MM.1S (cell line): ENCODE measurements at regions not wholly inside any gene's neighbourhood (a gene's known extent, or its start where the extent isn't known, plus 50 kb on each side); places are given as distances from the start of the nearest gene placed in this dataset.

Source experiments
- DNase-seq: peaks from one replicate; pipeline ENCODE4 v3.0.0-alpha.2; 2015
- H2AFZ ChIP-seq: fragments of 300-600 bp; sonication (generic); 2 replicates; pipeline ENCODE4 v1.6.0; 2016; ENCODE audit warnings: antibody characterized with exemption, low read length
- H3F3A ChIP-seq: fragments of 300-600 bp; sonication (generic); 2 replicates; pipeline ENCODE4 v1.6.1; 2016; ENCODE audit warnings: mild to moderate bottlenecking, antibody characterized with exemption, low read length, moderate library complexity, mixed read lengths; ENCODE audit not compliant: insufficient read depth
- H3K27ac ChIP-seq: fragments of 300-600 bp; sonication (generic); 2 replicates; pipeline ENCODE4 v1.5.1; 2016; ENCODE audit warnings: mild to moderate bottlenecking, low read length
- H3K27me3 ChIP-seq: fragments of 300-600 bp; sonication (generic); replicated peaks from 2 replicates; pipeline ENCODE4 v1.6.0; 2016; ENCODE audit warnings: low read length; ENCODE audit not compliant: insufficient read depth
- H3K36me3 ChIP-seq: fragments of 300-600 bp; sonication (generic); replicated peaks from 2 replicates; pipeline ENCODE4 v1.6.1; 2016; ENCODE audit warnings: mild to moderate bottlenecking, low read length, mixed read lengths; ENCODE audit not compliant: insufficient read depth
- H3K4me1 ChIP-seq: fragments of 300-600 bp; sonication (generic); 2 replicates; pipeline ENCODE4 v1.6.1; 2016; ENCODE audit warnings: low read length, mixed read lengths
- H3K4me2 ChIP-seq: fragments of 300-600 bp; sonication (generic); 2 replicates; pipeline ENCODE4 v1.6.0; 2016; ENCODE audit warnings: low read depth, low read length
- H3K4me3 ChIP-seq: fragments of 300-600 bp; sonication (generic); 2 replicates; pipeline ENCODE4 v1.5.1; 2016; ENCODE audit warnings: low read length, mixed read lengths
- H3K79me2 ChIP-seq: fragments of 300-600 bp; sonication (generic); 2 replicates; pipeline ENCODE4 v1.6.1; 2016; ENCODE audit warnings: mixed run types, low read length, mixed read lengths
- H3K9ac ChIP-seq: fragments of 300-600 bp; sonication (generic); 2 replicates; pipeline ENCODE4 v1.6.1; 2016; ENCODE audit warnings: low read length, mixed read lengths
- H3K9me2 ChIP-seq: fragments of 300-600 bp; sonication (generic); replicated peaks from 2 replicates; pipeline ENCODE4 v1.6.1; 2016; ENCODE audit warnings: mild to moderate bottlenecking, low read length, mixed read lengths; ENCODE audit not compliant: insufficient read depth
- H3K9me3 ChIP-seq: fragments of 300-600 bp; sonication (generic); replicated peaks from 2 replicates; pipeline ENCODE4 v1.6.1; 2016; ENCODE audit warnings: mild to moderate bottlenecking, low read length, mixed read lengths; ENCODE audit not compliant: insufficient read depth
- H4K20me1 ChIP-seq: fragments of 300-600 bp; sonication (generic); 2 replicates; pipeline ENCODE4 v1.6.1; 2016; ENCODE audit warnings: mild to moderate bottlenecking, low read length, moderate library complexity, mixed read lengths; ENCODE audit not compliant: insufficient read depth
- EZH2 ChIP-seq: fragments of 300-600 bp; sonication (generic); optimal IDR thresholded peaks from 2 replicates; pipeline ENCODE3; 2017; ENCODE audit warnings: low read depth, mild to moderate bottlenecking, antibody characterized with exemption, low read length, mixed read lengths
- EZH2phosphoT487 ChIP-seq: fragments of 300-600 bp; sonication (generic); IDR thresholded peaks from 2 replicates; pipeline ENCODE4 v1.6.1; 2018; ENCODE audit warnings: antibody characterized with exemption, low read length
- TF ChIP-seq, protein P1 (sequence below): fragments of 300-600 bp; sonication (generic); IDR thresholded peaks from 2 replicates; pipeline ENCODE4 v1.5.1; 2016; ENCODE audit warnings: antibody characterized with exemption, low read length, mixed read lengths

GRCh38 chr5:120083851-120084542, 380.1 kb upstream of the PRR16 start:
- Histone ChIP-seq H2AFZ (no peak overlapping the region), H3K4me3 (no peak overlapping the region), H3K36me3 (no peaks in the 10 kb centered on the region), H3K27ac (no peak overlapping the region), H3K9me2 (no peaks in the 10 kb centered on the region), H3K4me1 (0 out of 2 replicates have a peak, but pooled peaks cover 11% of the 10 kb centered on the region), H3K27me3 (no peaks in the 10 kb centered on the region), H3K9me3 (no peaks in the 10 kb centered on the region), H3K79me2 (no peaks in the 10 kb centered on the region), H4K20me1 (no peaks in the 10 kb centered on the region), H3F3A (no peaks in the 10 kb centered on the region), H3K9ac (no peak overlapping the region), H3K4me2 (no peak overlapping the region)
- TF ChIP-seq EZH2 (no peak), EZH2phosphoT487 (no peak)
- TF ChIP-seq, protein P1, sequence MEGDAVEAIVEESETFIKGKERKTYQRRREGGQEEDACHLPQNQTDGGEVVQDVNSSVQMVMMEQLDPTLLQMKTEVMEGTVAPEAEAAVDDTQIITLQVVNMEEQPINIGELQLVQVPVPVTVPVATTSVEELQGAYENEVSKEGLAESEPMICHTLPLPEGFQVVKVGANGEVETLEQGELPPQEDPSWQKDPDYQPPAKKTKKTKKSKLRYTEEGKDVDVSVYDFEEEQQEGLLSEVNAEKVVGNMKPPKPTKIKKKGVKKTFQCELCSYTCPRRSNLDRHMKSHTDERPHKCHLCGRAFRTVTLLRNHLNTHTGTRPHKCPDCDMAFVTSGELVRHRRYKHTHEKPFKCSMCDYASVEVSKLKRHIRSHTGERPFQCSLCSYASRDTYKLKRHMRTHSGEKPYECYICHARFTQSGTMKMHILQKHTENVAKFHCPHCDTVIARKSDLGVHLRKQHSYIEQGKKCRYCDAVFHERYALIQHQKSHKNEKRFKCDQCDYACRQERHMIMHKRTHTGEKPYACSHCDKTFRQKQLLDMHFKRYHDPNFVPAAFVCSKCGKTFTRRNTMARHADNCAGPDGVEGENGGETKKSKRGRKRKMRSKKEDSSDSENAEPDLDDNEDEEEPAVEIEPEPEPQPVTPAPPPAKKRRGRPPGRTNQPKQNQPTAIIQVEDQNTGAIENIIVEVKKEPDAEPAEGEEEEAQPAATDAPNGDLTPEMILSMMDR, result no peak
- DNase-seq, result no peak

- Histone ChIP-seq H3K9me3 (no peaks in the 10 kb centered on the region), H3K27me3 (no peaks in the 10 kb centered on the region)
These were observed 379.6 kb upstream of the PRR16 start for GRCh38 chr5:120084543-120084870.

DNA sequence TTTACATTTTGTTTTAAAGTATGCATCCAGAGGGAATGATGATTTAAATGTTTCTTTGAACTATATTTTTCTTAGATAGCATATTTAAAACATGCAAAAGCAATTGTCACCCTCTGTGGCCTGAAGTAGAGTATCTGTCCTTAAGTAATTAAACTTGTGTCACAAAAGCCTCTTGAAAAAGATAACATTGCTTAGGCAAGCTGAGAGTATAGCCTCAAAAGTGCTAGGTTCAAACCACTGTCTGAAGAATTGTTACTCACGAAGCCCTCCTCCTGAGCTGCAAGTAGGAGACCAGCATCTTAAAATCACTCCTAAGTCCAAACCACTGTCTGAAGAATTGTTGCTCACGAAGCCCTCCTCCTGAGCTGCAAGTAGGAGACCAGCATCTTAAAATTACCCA, 378.0 kb upstream of the PRR16 start:
- Histone ChIP-seq H3K27me3 (no peaks in the 10 kb centered on the region), H3K4me3 (no peak overlapping the region), H3K4me1 (0 out of 2 replicates have a peak, but pooled peaks cover 6% of the 10 kb centered on the region), H4K20me1 (no peaks in the 10 kb centered on the region), H3K4me2 (no peak overlapping the region), H3K9ac (no peak overlapping the region), H3K27ac (no peak overlapping the region), H3K79me2 (no peaks in the 10 kb centered on the region), H2AFZ (no peak overlapping the region), H3K9me2 (no peaks in the 10 kb centered on the region), H3K36me3 (no peaks in the 10 kb centered on the region), H3K9me3 (no peaks in the 10 kb centered on the region), H3F3A (no peaks in the 10 kb centered on the region)
- TF ChIP-seq EZH2 (no peak), EZH2phosphoT487 (no peak)
- TF ChIP-seq, protein P1, result no peak
- no peak for DNase-seq

More at GRCh38 chr5:120084543-120084870, 379.6 kb upstream of the PRR16 start:
- no peak for DNase-seq
- no peak overlapping the region for H3K27ac ChIP-seq
- 0 out of 2 replicates have a peak, but pooled peaks cover 11% of the 10 kb centered on the region for H3K4me1 ChIP-seq
- H2AFZ ChIP-seq, result no peak overlapping the region
- no peak overlapping the region for H3K9ac ChIP-seq
- H3K4me2 ChIP-seq, result no peak overlapping the region
- no peaks in the 10 kb centered on the region for H3K9me2 ChIP-seq
- no peaks in the 10 kb centered on the region for H3K36me3 ChIP-seq
- TF ChIP-seq EZH2phosphoT487 (no peak), EZH2 (no peak)
- TF ChIP-seq, protein P1, result no peak
- no peak overlapping the region for H3K4me3 ChIP-seq
- H4K20me1 ChIP-seq, result no peaks in the 10 kb centered on the region
- no peaks in the 10 kb centered on the region for H3F3A ChIP-seq
- H3K79me2 ChIP-seq, result no peaks in the 10 kb centered on the region
